GM12872 (cell line): ENCODE measurements at regions not wholly inside any gene's neighbourhood (a gene's known extent, or its start where the extent isn't known, plus 50 kb on each side); places are given as distances from the start of the nearest gene placed in this dataset.

ENCODE experiments used
- TF ChIP-seq, protein P1 (sequence below): IDR thresholded peaks from 3 replicates; pipeline ENCODE4 v1.5.1; 2011; ENCODE audit warnings: low read depth, mild to moderate bottlenecking, low read length, moderate library complexity; ENCODE audit not compliant: insufficient read depth

DNA sequence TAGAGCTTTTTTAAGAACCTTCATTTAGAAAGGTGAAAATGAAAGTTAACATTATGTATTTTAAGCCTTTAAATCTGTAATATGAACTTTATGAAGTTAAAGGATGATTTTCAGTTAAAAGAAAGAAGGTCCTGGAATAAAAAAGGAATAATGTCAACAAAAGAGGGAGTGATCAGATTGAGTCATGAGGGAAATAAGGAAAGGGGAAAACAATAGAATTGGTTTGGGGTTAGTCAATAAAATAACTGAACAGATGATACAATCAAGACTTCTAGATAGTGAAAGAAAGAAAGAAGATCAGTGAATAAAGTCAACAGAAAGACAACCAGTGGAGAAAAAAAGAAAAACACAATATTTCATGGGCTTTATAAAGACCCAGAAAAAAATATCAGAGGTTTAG lies 291.6 kb upstream of the ARSJ start:
- TF ChIP-seq, protein P1, sequence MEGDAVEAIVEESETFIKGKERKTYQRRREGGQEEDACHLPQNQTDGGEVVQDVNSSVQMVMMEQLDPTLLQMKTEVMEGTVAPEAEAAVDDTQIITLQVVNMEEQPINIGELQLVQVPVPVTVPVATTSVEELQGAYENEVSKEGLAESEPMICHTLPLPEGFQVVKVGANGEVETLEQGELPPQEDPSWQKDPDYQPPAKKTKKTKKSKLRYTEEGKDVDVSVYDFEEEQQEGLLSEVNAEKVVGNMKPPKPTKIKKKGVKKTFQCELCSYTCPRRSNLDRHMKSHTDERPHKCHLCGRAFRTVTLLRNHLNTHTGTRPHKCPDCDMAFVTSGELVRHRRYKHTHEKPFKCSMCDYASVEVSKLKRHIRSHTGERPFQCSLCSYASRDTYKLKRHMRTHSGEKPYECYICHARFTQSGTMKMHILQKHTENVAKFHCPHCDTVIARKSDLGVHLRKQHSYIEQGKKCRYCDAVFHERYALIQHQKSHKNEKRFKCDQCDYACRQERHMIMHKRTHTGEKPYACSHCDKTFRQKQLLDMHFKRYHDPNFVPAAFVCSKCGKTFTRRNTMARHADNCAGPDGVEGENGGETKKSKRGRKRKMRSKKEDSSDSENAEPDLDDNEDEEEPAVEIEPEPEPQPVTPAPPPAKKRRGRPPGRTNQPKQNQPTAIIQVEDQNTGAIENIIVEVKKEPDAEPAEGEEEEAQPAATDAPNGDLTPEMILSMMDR, result no peak

DNA sequence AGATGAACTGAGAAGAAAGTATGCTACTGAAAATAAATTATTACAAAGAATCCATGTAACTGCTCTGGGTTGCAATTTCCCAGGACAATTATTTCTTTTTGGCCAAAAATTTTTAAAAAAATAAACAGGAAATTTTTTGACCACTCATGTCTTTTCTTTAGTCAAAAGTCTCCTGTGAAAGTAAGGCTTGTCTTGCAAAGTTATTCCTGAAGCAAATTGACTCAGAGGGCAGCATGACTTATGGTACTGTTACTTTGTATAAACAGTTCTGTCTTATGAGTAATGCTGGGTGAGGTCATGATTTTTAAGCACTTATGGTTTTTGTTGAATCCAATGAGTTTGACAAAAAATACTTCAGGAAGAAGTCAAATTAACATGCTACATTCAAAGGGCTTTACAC lies 292.8 kb upstream of the ARSJ start:
- TF ChIP-seq, protein P1, result no peak

- TF ChIP-seq, protein P1, result no peak
Measured at GRCh38 chr4:114273238-114273637, 293.8 kb upstream of the ARSJ start.

DNA sequence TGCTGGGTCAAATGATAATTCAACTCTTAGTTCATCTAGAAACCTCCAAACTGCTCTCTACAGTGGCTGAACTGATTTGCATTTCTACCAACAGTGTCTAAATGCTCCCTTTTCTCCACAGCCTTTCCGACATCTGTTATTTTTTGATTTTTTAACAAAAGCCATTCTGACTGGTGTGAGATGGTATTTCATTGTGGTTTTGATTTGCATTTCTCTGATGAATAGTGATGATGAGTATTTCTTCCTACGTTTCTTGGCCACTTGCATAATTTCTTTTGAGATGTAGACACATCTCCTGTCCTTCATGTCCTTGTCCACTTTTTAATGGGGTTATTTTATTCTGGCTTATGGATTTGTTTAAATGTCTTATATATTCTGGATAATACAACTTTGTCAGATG lies 298.2 kb upstream of the ARSJ start:
- TF ChIP-seq, protein P1, result no peak

GRCh38 chr4:114279066-114279465 lies 299.6 kb upstream of the ARSJ start:
- TF ChIP-seq, protein P1, result no peak

- TF ChIP-seq, protein P1, result no peak
Measured at GRCh38 chr4:114279711-114280110, 300.3 kb upstream of the ARSJ start.

- TF ChIP-seq, protein P1, result no peak
Measured at GRCh38 chr4:114280645-114281044, 301.2 kb upstream of the ARSJ start.

DNA sequence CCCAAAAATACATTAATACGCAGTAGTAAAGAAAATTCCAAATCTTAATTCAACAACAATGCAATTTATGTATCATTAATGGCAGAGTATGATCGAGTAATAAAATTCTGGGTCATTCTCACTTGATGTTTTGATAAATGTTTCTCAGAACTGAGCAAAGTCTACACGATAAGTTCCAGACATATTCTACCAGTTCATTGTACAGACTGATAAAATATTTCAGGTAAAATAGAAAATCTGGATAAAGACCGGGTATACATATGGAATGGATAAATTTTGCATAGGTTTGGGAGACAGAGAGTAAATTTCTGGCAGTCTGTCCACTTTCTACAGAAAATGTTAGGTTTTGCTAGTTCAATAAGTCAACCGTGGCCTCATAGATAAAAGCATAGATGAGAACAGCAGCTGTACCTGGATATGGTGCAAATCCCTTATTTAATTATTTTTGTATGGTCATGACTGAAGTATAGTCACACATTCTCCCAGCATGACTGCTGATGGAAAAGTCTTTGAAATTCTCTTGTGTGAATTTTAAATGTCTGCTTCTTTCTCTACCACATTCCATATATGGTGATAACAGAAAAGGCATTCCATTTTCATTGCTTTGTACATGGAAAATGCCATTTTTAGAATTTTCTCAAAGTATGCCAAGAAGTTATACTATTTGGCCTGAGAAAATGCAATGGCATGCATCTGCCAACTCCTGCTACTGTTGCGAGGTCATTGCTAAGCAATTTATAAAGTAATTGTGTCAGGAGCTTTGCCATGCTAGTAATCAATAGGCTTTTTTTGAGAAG lies 301.9 kb upstream of the ARSJ start:
- TF ChIP-seq, protein P1, result no peak
